ENCODE measurements at regions not wholly inside any gene's neighbourhood (a gene's known extent, or its start where the extent isn't known, plus 50 kb on each side); places are given as distances from the start of the nearest gene placed in this dataset.

DNA sequence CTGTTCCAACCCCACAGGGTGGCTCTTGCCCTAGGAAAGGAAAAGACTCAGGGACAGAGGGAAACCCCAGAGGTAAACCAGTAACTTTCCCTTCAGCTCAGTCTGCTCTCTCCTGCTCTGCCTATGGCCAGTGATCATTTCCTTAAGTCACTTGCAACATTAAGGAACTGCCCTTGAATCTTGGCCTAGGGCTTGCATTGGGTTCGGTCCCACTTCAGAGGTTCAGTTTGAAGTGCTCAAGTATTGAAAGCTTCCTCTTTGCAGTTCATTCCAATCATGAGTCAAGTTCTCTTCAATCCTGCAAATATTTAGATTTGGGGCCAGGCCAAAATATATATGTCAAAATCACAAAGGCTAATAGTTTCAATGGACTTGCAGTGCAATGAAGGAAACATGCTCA is 97.7 kb upstream of the IRF2BP2 start:
- DNase-seq: no peak

DNA sequence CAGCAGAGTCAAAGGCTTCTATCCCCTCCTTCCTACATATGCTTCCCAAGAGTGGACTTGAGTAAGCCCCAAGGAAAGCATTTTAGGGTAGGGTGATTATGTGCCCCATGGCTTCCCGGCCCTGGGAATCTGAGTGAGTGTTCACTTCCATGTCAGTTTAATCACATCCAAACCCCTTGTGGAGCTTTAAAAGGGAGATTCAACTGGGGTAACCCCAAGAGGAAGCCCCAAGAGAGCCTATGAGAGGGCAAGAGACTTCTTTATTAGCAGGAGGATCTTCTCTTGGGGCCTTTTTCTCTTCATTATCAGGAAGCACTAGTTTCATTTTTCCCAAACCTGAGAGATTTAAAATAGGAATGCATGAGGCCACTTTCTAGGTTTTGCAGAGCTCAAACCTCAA is 97.0 kb upstream of the IRF2BP2 start:
- DNase-seq: no peak

DNA sequence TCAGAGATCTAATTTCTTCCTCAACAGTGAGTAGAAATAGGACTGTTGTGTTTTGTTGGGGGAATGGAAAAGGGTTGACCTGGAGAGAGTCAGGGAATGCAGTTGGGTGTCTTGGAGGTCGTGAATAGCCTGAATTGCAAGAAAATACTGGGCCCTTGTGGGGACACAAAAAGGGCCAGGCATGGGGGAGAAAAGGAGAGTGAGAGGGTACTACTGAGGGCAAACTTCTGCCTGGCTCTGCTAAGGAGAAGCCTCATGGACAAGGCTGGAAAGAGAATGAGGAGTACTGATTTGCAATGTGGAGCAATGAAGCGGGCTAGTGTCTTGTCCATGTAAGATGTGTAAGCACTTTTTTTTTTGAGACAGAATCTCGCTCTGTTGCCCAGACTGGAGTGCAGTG is 96.2 kb upstream of the IRF2BP2 start:
- no peak for DNase-seq

DNA sequence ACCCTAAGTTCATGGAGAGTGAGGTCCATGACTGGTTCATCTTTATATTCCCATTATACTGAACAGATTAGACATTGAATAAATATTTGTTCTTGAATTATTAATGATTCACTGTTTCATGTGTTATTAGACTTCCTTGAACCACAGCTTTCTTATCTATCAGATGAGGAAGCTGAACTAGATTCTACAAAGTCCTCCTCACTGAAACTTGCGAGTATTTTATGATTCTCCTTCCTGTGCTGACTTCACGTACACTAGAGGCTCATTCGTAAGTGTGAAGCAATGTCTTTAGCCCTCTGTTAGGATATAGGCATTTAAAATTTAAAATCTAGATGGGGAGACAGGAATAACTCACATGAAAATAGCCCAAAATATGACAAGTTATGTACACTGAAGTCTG is 95.6 kb upstream of the IRF2BP2 start:
- DNase-seq: no peak

DNA sequence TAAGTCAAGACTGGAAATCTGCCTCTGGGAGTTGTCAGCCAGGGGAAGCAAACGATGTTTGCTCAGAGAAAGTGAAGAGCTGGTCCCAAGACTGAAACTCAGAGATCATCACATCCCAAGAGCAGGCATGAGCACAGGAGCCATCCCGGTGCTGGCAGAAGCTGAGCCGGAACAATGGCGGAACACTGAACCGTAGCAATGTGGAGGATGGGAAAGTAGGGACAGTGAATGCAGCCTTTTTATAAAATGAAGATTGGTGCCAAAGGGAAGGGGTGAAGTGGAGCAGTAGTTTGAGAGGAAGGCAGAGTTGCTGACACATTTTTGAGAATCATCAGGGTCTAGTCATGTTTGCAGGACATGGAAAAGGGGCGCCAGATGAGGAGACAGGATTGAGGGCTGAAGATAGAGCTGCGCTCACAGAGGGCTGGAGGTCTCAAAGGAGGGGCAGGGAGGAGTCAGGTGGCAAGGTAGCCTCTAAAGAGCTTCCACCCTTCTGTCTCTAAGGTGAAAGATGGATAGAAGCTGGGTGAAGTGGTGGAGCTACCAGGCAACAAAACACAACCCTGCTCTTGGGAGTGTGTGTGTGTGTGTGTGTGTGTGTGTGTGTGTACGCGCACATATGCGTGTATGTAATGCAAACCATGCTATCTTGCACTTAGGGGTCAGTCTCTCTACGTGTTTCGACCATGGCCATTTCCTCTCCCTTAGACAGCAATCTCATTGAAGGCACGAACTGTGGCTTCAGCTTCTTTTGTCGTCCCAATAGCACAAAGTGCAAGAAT is 94.3 kb upstream of the IRF2BP2 start:
- no peak for DNase-seq

DNA sequence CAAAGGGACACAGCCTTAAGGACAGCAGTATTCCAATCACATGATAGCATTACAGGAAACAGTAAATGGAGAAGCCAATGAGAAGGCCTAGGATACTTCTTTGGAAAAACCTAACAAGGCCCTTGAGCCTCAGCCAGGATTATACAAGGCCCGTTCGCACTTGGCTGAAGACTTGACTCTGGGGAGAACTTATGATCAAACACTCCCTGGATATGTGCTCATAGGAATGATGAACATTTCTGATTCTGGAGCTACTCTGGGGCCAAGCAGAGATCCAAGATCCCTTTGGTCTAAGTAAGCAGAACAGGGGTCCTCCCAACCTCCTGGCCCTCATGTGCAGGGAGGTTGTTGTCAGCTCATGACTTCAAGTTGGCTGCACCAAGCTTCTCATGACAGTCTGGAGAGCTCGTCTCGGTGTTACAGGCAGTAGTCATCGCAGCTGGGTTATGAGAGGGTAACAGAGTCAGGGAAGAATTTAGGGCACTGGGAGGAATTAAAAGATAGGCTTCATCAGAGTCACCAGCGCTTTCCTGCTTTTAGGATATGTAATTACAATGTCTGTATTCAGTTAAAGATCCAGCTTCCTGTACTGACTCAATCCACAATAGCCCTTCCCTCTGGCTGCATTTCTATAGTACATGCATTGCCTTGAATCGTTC is 92.5 kb upstream of the IRF2BP2 start:
- peak; percentile 88 to 98 (median 95) for DNase-seq

DNA sequence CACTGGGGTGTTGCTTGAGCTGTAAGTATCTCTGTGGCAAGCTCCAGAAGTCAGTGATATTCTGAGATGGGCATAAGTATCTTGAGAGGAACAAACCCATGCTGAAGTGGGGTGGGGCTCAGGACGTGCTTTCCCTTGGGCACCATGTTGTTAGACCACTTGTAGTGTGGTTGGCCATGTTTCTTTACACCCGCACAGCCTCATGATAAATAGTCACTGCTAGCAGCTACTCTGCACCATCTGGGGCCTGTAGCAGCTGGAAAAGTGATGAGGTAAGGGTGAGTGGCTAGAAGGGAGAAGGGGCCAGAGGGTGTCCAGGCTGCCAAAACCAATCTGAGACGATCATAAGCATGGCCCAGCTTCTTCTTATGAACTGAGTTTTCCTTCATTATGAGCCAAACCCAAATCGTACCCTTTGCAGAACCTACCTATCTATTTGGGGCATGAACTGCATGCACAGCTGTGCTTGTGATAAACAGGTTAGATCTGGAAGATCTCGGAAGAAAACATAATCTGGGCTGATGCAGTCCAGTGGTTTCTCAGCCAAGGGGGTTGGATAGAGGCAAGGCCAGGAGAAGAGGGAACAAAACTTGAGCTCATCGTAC is 91.9 kb upstream of the IRF2BP2 start:
- no peak for DNase-seq

DNA sequence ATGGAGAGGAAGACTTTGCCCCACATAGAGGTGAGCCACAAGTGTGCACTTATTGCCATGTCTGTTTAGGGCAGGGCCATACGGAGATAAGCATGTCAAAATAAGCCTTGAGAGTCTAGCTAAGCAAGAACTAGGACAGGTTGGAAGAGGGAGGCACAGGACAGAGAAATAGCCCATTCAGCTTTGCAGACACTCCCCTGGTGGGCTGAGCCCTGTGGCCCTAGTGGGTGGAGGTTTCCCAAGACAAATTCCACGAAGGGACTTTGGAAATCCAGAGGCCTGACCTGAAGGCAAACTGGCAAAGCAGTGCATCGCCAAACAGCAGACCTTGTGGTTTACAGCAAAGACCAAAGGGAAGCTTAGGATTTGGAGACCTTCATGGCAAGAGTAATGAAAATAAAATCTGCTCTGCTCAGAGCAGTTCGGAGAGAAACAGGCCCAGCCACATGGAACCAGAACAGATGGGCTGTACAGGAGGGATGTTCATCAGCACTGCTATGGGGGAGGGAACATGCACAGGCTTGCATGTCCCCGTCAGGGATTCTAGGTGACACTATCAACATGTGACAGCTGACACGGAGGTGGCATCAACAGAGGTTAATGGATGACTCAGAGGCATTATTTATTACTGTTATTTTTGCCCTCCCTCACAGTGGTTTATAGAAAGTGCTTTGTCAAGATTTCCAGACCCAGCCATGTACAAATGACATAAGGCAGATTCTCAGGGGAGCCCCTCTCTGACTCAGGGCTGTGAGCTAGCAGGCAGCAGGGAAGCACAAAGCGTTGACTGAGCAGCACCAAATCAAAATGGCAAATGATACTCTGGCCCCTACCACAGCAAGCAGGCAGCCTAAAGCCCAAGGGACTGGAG is 90.1 kb upstream of the IRF2BP2 start:
- DNase-seq: peak in 2 of 3 donors; percentile 53

DNA sequence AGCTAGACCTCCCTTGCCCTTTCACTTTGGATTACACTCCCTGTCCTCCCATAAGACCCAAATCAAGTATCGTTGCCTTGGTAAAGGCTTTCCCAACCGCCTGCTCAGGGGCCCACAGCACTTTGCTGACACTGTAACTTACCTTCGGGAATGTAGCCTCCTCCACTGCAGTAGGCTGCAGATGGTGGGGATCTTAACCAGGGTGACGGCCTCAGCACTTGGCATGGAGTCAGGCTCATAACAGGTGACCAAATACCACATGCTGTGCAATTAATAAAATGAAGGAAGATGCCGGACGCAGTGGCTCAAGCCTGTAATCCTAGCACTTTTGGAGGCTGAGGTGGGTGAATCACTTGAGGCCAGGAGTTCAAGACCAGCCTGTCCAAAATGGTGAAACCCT is 88.7 kb upstream of the IRF2BP2 start:
- DNase-seq: no peak

DNA sequence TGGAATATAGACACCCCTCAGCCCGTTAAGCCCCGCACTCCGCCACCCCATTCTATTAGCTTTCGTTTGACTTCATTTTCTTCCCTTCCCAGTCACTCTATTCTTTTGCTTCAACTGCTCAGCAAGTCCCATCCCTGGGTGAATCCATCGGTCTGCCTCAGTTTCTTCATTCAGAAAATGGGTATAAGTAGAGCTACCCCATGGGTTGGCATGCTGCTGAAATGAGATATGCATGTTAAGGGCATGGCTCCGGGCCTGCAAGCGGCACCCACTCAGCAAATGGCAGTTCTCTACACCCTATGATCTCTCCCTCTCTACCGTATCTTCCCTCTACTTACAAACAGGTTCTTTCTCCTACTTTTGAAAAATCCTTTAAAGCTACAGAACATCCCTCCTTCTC is 87.8 kb upstream of the IRF2BP2 start:
- no peak for DNase-seq

DNA sequence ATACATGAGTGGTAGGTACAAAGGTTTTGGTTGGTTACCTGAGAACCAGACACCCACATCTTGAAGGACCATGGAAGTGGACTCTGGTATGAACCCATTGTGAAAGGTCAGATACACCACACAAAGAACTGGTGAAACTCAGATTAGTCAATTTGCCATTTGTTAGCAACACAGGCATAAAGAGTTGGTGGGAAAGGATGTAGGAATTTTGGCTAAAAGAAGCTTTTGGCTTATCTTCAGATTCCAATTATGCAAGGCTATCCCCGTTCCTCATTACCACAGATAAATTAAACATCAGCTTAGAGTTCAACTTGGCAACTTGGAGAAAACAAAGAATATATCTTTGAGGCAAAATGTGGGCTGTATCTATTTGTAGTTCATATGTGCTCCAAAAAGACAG is 87.0 kb upstream of the IRF2BP2 start:
- no peak for DNase-seq

DNA sequence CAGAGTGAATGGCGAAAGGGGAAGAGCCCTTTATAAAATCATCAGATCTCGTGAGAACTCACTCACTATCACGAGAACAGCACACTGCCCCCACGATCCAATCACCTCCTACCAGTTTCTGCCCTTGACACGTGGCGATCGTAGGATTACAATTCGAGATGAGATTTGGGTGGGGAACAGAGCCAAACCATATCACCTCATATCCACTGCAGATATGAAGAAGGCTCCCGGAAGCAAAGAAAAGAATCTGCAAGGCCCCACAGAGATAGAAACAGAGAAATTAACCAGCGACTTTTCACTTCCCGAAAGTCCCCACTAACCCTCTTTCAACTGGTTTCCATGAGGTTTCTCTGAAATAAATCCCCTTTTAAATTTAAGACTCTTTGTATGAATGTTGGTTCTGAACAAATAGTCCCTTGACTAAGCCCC is 86.2 kb upstream of the IRF2BP2 start:
- no peak for DNase-seq

DNA sequence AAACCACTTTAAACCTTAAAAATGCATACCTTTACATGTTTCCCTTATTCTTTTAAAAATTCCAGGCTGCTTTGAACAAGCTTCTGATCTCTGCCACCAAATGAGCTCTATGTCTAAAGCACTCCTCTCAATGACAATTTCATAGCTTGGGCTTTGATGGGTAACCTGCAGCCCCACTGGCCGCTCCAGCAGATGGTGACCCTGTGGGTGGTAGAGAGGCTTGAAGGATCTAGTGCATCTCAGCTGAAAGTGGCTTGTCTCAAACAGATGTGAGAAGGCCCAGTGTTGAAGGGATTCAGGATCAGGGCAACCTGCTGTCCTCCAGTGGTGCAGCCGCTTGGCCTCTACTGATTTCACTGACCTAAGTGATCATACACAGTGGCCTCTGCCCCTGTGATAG is 84.7 kb upstream of the IRF2BP2 start:
- DNase-seq: no peak

DNA sequence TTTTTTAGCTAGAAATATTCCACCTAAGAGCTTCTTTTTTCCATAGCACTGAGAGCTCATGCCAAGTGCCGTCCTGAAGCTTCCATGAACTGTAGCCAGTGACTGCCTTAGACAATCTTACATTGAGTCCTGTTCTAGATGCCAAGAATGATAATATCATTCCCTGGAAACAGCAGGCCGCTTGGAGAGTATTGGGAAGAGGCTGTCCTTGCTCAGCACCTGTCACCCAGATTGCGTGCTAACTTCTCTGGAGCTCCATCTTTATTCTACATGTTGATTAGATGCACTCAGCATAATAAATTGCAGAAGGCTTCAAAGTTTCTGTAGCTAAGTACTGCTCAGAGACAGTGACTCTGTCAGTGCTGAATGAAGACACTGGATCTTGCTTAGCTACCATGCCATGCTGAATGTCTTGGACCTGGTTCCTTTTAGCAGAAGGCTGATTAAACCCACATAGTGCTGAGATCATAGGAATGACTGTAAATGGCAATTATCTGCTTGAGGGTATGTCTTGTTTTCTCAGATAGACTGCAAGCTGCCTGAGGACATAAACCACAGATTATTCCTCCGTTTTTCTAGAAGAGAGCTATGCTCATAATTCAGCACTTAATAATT is 83.1 kb upstream of the IRF2BP2 start:
- peak in 2 of 3 donors; percentile 53 to 72 for DNase-seq

DNA sequence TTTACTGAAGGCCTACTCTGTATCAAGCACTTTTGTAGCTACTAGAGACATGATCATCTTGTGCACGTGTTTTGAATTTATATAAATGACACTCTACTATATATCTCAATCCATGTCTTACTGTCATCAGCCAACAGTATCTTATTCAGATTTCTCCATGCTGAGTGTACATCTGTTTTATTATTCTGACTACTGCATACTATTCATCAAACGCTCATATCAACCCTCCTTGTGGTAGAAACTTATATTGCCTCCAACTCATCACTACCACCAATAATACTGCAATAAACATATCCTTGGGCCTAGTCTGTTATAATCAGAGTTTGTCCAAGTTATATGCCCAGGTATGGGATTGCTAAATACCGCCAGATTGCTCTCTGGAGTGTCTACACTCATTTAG is 81.6 kb upstream of the IRF2BP2 start:
- DNase-seq: no peak

DNA sequence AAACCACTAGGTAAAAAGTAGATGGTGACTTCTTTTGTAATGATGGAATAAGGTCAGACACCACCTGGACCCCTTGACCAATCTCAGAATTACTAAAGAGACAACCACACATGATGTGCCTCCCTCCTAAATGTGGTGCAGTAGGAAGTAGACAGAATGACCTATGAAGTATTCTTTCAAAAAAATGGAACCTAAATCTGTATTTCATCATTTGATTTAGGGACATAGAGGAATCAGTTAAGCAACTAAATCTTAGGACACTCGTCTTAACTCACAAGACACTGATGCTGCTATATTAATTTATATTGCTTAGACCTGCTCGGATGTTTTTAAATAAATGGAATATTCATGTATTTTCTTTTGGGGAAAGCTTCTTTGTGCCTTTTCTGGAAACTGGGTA is 80.9 kb upstream of the IRF2BP2 start:
- no peak for DNase-seq

DNA sequence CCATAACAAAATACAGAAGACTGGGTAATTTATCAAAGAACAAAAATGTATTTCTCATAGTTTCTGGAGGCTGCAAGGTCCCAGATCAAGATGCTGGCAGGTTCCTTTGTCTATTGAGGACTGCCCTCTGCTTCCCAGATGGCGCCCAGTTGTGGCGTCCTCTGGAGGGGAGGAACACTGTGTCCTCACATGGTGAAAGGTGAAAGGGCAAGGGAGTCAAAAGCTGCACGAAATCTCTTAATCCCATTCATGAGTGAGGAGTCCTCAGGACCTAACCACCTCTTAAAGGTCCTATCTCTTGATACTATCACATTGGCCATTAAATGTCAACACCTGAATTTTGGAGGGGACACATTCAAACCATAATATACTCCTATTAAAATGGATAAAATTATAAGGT is 79.3 kb upstream of the IRF2BP2 start:
- DNase-seq: no peak

DNA sequence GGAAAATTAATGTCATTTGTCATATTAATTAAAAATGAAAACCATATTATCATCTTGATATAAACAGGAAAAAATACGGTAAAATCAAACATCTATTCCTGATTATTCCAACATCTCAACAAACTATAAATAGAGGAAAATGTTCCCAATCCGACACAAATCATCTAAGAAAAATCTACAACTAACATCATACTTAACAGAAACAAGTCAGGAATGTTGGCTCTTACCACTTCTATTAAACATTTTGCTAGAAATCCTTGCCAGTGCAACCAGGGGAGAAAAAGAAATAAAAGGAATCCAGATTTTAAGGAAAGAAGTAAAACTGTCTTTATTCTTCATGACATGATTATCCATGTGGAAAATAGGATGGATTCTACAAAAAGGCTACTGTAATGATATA is 77.0 kb upstream of the IRF2BP2 start:
- DNase-seq: no peak

DNA sequence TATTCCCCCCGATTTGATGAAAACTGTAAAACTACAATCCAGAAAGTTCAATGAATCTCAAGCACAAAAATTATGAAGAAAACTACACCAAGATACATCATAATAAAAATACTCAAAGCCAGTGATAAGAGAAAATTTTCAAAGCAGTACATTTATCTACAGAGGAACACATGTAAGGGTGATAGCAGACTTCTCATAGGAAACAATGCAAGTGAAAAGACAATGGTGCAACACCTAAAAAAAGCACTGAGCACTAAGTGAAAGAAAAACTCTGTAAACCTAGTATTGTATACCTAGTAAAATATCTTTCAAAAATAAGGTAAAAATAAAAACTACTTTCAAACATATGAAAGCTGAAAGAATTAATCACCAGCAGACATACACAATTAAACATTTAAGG is 76.1 kb upstream of the IRF2BP2 start:
- no peak for DNase-seq

DNA sequence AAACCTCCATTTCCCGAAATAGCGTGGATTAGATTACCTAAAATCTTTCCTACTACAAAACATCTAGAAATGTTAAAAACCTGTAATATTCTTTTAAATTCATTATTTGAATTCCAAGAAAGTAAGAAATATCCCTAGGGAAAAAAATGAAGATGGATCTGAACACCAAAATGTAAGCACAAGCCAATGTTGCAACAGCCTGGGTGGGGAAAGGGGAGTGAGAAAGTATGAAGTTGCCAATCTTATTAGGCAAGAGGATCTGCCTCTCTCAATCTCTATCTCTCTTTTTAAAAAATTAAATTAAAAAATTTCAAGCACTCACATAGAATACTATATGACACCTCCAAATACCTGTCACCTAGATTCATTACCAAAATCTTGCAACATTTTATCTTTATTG is 74.9 kb upstream of the IRF2BP2 start:
- DNase-seq: no peak

DNA sequence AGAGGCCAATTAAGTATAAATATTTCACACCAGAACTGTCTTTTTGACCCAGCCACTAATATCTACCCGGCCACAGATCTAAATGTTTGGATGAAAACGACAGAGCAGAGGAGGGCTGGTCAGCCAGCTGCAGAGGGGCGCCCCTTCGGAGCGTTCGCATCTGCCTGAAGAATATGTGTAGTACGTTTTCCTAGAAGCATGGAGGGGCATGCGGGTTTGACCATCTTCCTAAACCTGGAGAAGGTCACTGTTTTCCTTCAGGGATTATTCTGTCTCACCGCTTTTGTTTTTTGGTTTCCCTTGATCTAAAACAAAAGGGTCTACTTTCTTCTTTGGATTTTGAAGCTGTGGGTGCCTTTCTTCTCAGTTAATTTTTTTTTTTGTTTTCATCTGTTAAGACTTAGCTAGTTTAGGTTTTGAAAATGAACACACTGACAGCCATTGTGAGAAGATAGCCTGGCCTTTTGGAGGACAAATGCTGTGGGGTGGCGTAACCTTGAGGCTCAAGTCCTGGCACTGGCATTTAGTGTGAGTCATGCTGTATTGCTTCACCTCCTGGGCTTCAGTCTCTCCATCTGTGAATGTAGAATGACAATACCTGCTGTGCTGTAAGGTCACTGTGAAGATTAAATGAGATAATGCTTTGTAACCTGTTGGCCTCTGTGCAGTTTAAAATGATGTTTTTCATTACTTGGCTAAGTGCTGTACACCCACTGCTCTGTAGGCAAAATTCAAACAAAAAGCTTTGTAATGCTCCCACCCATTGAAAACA is 74.1 kb upstream of the IRF2BP2 start:
- no peak for DNase-seq
